ENCODE measurements at regions not wholly inside any gene's neighbourhood (a gene's known extent, or its start where the extent isn't known, plus 50 kb on each side); places are given as distances from the start of the nearest gene placed in this dataset.
"Not testable (repeated sequence)": the region's sequence is repeated elsewhere in the genome, so short reads cannot be mapped to it uniquely, and the experiment has no call there.

DNA sequence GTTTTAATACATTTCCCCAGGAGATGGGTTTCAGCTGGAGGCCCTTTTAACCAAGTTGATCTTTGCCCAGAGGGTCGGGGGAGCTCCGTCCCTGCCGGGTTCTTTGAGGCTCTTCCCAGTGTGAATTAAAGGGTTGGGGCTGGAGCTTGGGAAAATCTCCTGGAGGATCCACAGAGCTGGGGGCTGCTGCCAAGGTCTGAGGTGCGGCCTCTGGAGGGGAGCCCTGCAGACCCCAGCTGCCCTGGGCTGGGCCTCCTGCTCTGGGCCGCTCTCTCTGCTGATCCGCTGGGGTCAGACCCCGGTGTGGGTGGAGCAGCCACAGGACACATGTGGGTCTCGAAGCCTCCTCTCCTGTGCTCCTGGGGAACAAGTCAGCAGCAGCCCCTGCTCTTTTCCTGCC lies 51.4 kb upstream of the SFSWAP start:
- not testable (repeated sequence) for H3K9me3 ChIP-seq; H3K27ac ChIP-seq; H3K36me3 ChIP-seq; H3K4me1 ChIP-seq; DNase-seq (ENCODE audit: low spot score in 2 of 2); H3K4me3 ChIP-seq
- 54% methylated on average over 3 of the region's 8 CpGs for WGBS
- peaks cover 23% of the 10 kb centered on the region for H3K27me3 ChIP-seq

DNA sequence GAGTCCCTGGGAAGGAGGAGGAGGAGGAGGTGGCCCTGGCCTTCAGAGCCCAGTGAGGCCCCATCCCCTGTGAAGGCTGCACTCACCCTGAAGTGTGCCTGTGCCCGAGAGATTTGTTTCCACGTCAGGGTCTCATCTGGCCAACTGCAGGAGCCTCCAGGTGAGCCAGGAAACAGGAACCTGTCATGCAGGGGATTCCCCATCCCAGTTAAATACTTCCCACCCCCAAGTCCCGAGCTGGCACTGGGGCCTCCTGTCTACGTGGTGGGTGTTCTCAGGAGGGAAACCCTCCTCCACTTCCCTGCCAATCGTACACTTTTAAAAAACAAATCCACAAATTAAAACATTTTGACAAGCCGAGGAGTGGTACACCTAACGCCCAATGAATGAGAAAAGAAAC lies 50.9 kb upstream of the SFSWAP start:
- 62% methylated on average over 7 of the region's 7 CpGs for WGBS
- not testable (repeated sequence) for H3K9me3 ChIP-seq, H3K4me1 ChIP-seq, H3K4me3 ChIP-seq, H3K36me3 ChIP-seq, H3K27ac ChIP-seq
- peaks cover 23% of the 10 kb centered on the region for H3K27me3 ChIP-seq
- peak in 1 of 2 donors; percentile 65 for DNase-seq (ENCODE audit: low spot score in 2 of 2)

DNA sequence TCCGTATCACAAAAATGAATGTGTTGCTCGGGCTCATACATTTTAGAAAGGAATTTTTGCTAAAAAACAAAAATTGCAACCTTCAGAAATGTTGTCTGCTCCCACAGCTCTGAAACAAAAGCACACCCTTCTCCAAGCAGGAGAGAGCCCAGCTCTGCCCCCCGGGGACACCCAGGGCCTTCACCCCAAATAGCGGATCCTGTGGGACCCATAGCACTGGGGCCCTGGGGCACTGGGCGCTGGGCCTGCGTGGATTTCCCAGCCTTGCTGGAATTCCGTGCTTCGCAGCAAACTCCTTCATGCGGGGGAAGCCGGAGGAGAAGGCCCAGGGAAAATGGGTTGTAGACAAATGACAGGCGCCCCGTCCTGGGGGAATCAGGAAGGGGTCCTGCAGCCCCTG lies 50.5 kb upstream of the SFSWAP start:
- WGBS, result 76% methylated on average over 9 of the region's 12 CpGs
- H3K4me3 ChIP-seq; DNase-seq (ENCODE audit: low spot score in 2 of 2): not testable (repeated sequence)

More for the DNA sequence above, 50.5 kb upstream of the SFSWAP start:
- not testable (repeated sequence) for H3K9me3 ChIP-seq, H3K27ac ChIP-seq, H3K36me3 ChIP-seq, H3K4me1 ChIP-seq
- H3K27me3 ChIP-seq, result peaks cover 23% of the 10 kb centered on the region

All from suprapubic skin (tissue), 4 donors.